ENCODE measurements at regions not wholly inside any gene's neighbourhood (a gene's known extent, or its start where the extent isn't known, plus 50 kb on each side); places are given as distances from the start of the nearest gene placed in this dataset.

- intact Hi-C loops (cut with micrococcal nuclease): no loop called here
- DNase-seq (ENCODE audit: low read depth, low spot score): no peak
- POLR2A ChIA-PET: no interaction called here
- Histone ChIP-seq H3K27ac (ENCODE audit: low read depth, low read length) (no peak overlapping the region), H3K9ac (ENCODE audit: low read length) (no peak overlapping the region), H3K36me3 (ENCODE audit: control insufficient read depth in 1 of 2, insufficient read depth in 2 of 2, low read length in 2 of 2) (no peaks in the 10 kb centered on the region), H3K79me2 (ENCODE audit: insufficient read depth, low read length) (no peaks in the 10 kb centered on the region), H4K20me1 (ENCODE audit: insufficient read depth) (no peaks in the 10 kb centered on the region), H3K4me2 (ENCODE audit: low read length) (no peak overlapping the region), H3K4me1 (ENCODE audit: control insufficient read depth in 1 of 2, insufficient read depth in 2 of 2, low read length in 2 of 2) (no peaks in the 10 kb centered on the region), H3K9me2 (ENCODE audit: insufficient read depth) (no peaks in the 10 kb centered on the region), H3K27me3 (ENCODE audit: insufficient read depth, low read length) (peaks cover 3% of the 10 kb centered on the region; the same call in 1 of the 2 replicates), H3K4me3 (replicated peaks in 1 of 2; ENCODE audit: low read depth in 1 of 2, low read length in 2 of 2) (no peak overlapping the region), H2AFZ (ENCODE audit: low read depth, low read length, poor library complexity, severe bottlenecking) (no peak overlapping the region), H3K9me3 (ENCODE audit: control insufficient read depth in 1 of 2, insufficient read depth in 1 of 2, low read depth in 1 of 2, low read length in 2 of 2) (no peaks in the 10 kb centered on the region)
- no peak for TF ChIP-seq EZH2 (IDR thresholded peaks at IDR 0.05)
- no peak for TF ChIP-seq ELF1 (IDR thresholded peaks at IDR 0.05; ENCODE audit: borderline replicate concordance, low read depth)
- no peak for TF ChIP-seq CBX3 (IDR thresholded peaks at IDR 0.05; ENCODE audit: low read depth)
- no peak for TF ChIP-seq MAX (IDR thresholded peaks at IDR 0.05)
- TF ChIP-seq EZH2phosphoT487 (IDR thresholded peaks at IDR 0.05; ENCODE audit: borderline replicate concordance): no peak
- TF ChIP-seq RAD21 (IDR thresholded peaks at IDR 0.05; ENCODE audit: low read depth): no peak
- TF ChIP-seq, protein P1, sequence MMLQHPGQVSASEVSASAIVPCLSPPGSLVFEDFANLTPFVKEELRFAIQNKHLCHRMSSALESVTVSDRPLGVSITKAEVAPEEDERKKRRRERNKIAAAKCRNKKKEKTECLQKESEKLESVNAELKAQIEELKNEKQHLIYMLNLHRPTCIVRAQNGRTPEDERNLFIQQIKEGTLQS (IDR thresholded peaks at IDR 0.05): no peak
- TF ChIP-seq, protein P2, sequence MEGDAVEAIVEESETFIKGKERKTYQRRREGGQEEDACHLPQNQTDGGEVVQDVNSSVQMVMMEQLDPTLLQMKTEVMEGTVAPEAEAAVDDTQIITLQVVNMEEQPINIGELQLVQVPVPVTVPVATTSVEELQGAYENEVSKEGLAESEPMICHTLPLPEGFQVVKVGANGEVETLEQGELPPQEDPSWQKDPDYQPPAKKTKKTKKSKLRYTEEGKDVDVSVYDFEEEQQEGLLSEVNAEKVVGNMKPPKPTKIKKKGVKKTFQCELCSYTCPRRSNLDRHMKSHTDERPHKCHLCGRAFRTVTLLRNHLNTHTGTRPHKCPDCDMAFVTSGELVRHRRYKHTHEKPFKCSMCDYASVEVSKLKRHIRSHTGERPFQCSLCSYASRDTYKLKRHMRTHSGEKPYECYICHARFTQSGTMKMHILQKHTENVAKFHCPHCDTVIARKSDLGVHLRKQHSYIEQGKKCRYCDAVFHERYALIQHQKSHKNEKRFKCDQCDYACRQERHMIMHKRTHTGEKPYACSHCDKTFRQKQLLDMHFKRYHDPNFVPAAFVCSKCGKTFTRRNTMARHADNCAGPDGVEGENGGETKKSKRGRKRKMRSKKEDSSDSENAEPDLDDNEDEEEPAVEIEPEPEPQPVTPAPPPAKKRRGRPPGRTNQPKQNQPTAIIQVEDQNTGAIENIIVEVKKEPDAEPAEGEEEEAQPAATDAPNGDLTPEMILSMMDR (IDR thresholded peaks at IDR 0.05 in 2 of 3, conservative IDR thresholded peaks at IDR 0.05 in 1 of 3; ENCODE audit: borderline replicate concordance in 1 of 3, insufficient read depth in 1 of 3, low read depth in 2 of 3, low read length in 2 of 3): no peak
- TF ChIP-seq POLR2AphosphoS5 (IDR thresholded peaks at IDR 0.05; ENCODE audit: low read depth, low read length): no peak
- no peak for TF ChIP-seq ZNF274 (IDR thresholded peaks at IDR 0.05; ENCODE audit: low read depth, low read length)
- TF ChIP-seq, protein P3, sequence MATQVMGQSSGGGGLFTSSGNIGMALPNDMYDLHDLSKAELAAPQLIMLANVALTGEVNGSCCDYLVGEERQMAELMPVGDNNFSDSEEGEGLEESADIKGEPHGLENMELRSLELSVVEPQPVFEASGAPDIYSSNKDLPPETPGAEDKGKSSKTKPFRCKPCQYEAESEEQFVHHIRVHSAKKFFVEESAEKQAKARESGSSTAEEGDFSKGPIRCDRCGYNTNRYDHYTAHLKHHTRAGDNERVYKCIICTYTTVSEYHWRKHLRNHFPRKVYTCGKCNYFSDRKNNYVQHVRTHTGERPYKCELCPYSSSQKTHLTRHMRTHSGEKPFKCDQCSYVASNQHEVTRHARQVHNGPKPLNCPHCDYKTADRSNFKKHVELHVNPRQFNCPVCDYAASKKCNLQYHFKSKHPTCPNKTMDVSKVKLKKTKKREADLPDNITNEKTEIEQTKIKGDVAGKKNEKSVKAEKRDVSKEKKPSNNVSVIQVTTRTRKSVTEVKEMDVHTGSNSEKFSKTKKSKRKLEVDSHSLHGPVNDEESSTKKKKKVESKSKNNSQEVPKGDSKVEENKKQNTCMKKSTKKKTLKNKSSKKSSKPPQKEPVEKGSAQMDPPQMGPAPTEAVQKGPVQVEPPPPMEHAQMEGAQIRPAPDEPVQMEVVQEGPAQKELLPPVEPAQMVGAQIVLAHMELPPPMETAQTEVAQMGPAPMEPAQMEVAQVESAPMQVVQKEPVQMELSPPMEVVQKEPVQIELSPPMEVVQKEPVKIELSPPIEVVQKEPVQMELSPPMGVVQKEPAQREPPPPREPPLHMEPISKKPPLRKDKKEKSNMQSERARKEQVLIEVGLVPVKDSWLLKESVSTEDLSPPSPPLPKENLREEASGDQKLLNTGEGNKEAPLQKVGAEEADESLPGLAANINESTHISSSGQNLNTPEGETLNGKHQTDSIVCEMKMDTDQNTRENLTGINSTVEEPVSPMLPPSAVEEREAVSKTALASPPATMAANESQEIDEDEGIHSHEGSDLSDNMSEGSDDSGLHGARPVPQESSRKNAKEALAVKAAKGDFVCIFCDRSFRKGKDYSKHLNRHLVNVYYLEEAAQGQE (IDR thresholded peaks at IDR 0.05; ENCODE audit: low read depth): no peak
- TF ChIP-seq POLR2A (IDR thresholded peaks at IDR 0.05; ENCODE audit: borderline replicate concordance, extremely low read depth, insufficient read depth, insufficient read length): no peak
- TF ChIP-seq ZFX (IDR thresholded peaks at IDR 0.05): no peak
- TF ChIP-seq SIN3A (IDR thresholded peaks at IDR 0.05; ENCODE audit: low read depth): no peak
- TF ChIP-seq SRF (IDR thresholded peaks at IDR 0.05; ENCODE audit: low read depth): no peak
- TF ChIP-seq JUND (IDR thresholded peaks at IDR 0.05): no peak
- CTCF ChIA-PET: no interaction called here
- no peak for ATAC-seq
- BruUV-seq (replicated peaks): no TSS peak
- RAD21 ChIA-PET (ENCODE audit: low non-redundant PET in 1 of 2, low total read pairs in 2 of 2, uncharacterized antibody in 2 of 2, unreplicated experiment in 2 of 2): no interaction called here
Measured at GRCh38 chr12:115064296-115064695, 380.3 kb upstream of the TBX3 start.

All from HCT116 (cell line).